ENCODE measurements at regions not wholly inside any gene's neighbourhood (a gene's known extent, or its start where the extent isn't known, plus 50 kb on each side); places are given as distances from the start of the nearest gene placed in this dataset.

- no peaks in the 10 kb centered on the region for H3K27me3 ChIP-seq
- WGBS, 2 donors = 72 to 74% methylated on average over 4 of the region's 4 CpGs
- H3K9me3 ChIP-seq = peaks cover 0 to 6% (median 0%) of the 10 kb centered on the region in 11 donors
- H3K4me3 ChIP-seq = no peak overlapping the region
- H3K36me3 ChIP-seq = no peaks in the 10 kb centered on the region
- DNase-seq (no peak), ATAC-seq (no peak)
- intact Hi-C loops (cut with DNase I) = no loop called here
- no peak overlapping the region for H3K27ac ChIP-seq
- no peaks in the 10 kb centered on the region for H3K4me1 ChIP-seq
- TF ChIP-seq, protein P1, sequence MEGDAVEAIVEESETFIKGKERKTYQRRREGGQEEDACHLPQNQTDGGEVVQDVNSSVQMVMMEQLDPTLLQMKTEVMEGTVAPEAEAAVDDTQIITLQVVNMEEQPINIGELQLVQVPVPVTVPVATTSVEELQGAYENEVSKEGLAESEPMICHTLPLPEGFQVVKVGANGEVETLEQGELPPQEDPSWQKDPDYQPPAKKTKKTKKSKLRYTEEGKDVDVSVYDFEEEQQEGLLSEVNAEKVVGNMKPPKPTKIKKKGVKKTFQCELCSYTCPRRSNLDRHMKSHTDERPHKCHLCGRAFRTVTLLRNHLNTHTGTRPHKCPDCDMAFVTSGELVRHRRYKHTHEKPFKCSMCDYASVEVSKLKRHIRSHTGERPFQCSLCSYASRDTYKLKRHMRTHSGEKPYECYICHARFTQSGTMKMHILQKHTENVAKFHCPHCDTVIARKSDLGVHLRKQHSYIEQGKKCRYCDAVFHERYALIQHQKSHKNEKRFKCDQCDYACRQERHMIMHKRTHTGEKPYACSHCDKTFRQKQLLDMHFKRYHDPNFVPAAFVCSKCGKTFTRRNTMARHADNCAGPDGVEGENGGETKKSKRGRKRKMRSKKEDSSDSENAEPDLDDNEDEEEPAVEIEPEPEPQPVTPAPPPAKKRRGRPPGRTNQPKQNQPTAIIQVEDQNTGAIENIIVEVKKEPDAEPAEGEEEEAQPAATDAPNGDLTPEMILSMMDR (IDR thresholded peaks at IDR 0.05) = no peak
Measured at GRCh38 chr1:73617145-73617544, 580.8 kb downstream of the LRRIQ3 start.

DNA sequence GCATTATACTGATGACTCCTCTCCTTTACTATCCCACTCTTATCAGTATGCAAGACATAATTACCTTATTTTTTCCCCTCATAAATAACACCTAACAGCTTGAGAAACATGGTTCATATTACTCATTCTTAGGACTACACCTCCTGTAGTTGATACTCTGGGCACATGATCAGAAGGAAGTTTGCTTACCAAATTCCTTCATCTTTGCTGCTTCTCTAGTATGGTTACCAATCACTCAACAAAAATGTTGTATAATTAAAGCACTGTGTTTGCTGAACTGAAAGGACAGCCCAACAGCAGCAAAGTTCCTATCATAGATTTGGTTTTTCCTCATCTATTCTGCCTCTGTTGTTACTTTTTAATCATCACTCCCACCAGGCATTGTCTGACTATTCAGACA lies 586.3 kb downstream of the LRRIQ3 start:
- no peak for ATAC-seq
- H3K4me1 ChIP-seq = no peaks in the 10 kb centered on the region
- H3K27ac ChIP-seq = no peak overlapping the region
- H3K27me3 ChIP-seq = no peaks in the 10 kb centered on the region
- no peaks in the 10 kb centered on the region for H3K36me3 ChIP-seq
- DNase-seq = no peak
- H3K4me3 ChIP-seq = no peak overlapping the region
- intact Hi-C loops (cut with DNase I) = no loop called here
- TF ChIP-seq, protein P1 (IDR thresholded peaks at IDR 0.05) = no peak
- H3K9me3 ChIP-seq = no peaks in the 10 kb centered on the region

DNA sequence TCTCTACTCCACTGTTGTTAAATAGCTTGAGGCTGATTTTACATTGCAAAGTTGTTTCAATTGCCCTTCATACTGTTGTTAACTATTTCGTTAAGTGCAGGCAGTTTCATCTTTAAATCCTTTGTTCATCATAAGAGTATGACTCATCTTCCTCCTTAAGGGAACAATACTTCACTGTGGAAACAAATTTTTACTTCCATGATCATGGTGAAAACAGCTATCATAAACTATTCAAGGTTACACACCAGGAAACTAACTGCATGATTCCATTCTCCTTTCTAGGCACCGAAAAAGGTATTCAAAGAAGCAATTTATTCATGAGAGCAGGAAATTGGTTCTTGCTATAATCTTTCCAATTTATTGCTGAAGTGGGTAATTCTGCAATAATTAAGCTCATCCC lies 593.2 kb downstream of the LRRIQ3 start:
- WGBS, 2 donors = 52 to 57% methylated on average over 2 of the region's 2 CpGs
- Histone ChIP-seq H3K4me3 (no peak overlapping the region), H3K27ac (no peak overlapping the region), H3K27me3 (no peaks in the 10 kb centered on the region), H3K36me3 (no peaks in the 10 kb centered on the region), H3K4me1 (no peaks in the 10 kb centered on the region), H3K9me3 (no peaks in the 10 kb centered on the region)
- TF ChIP-seq, protein P1 (IDR thresholded peaks at IDR 0.05) = no peak
- ATAC-seq = no peak
- no peak for DNase-seq
- intact Hi-C loops (cut with DNase I) = no loop called here

- TF ChIP-seq, protein P1 (IDR thresholded peaks at IDR 0.05) = no peak
- Histone ChIP-seq H3K36me3 (no peaks in the 10 kb centered on the region), H3K27ac (no peak overlapping the region), H3K27me3 (no peaks in the 10 kb centered on the region), H3K4me3 (no peak overlapping the region), H3K4me1 (no peaks in the 10 kb centered on the region), H3K9me3 (no peaks in the 10 kb centered on the region)
- ATAC-seq (no peak), DNase-seq (no peak)
- 49 to 55% methylated on average over 1 of the region's 1 CpG for WGBS, 2 donors
- intact Hi-C loops (cut with DNase I) = no loop called here
Measured at GRCh38 chr1:73604211-73604610, 593.8 kb downstream of the LRRIQ3 start.

- no peak overlapping the region for H3K4me3 ChIP-seq
- intact Hi-C loops (cut with DNase I) = no loop called here
Measured at GRCh38 chr1:73593804-73594203, 604.2 kb downstream of the LRRIQ3 start.

More at GRCh38 chr1:73593804-73594203, 604.2 kb downstream of the LRRIQ3 start:
- peaks cover 0 to 9% (median 0%) of the 10 kb centered on the region in 11 donors for H3K9me3 ChIP-seq
- no peaks in the 10 kb centered on the region for H3K27me3 ChIP-seq
- ATAC-seq = no peak
- H3K36me3 ChIP-seq = no peaks in the 10 kb centered on the region
- H3K27ac ChIP-seq = no peak overlapping the region
- TF ChIP-seq, protein P1 (IDR thresholded peaks at IDR 0.05) = no peak
- 56 to 59% methylated on average over 4 of the region's 4 CpGs for WGBS, 2 donors
- H3K4me1 ChIP-seq = peaks cover 0 to 3% (median 0%) of the 10 kb centered on the region in 9 donors
- DNase-seq = no peak
